NCI-H128 (cell line): ENCODE measurements at regions not wholly inside any gene's neighbourhood (a gene's known extent, or its start where the extent isn't known, plus 50 kb on each side); places are given as distances from the start of the nearest gene placed in this dataset.

Source experiments
- DNase-seq: peaks from one replicate; lab custom pipeline; 2025; ENCODE audit not compliant: unreplicated experiment; lab: John Stamatoyannopoulos, UW

DNA sequence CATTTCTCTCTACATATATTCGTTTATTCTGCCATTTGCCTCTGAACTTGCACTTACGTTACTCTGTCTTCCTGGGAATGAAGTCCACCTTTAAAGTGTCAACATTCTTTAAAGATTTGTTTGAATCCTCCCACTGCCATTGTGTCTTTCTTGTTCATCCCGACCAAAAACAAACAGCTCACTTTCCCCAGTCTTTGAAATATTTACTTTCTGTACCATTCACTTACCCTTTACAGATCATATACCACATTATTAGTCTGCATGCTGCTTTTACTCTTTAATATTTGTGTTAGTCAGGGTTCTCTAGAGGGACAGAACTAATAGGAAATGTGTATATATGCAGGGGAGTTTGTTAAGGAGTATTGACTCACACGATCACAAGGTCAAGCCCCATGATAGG is 176.6 kb upstream of the STARD13 start:
- DNase-seq = no peak

- no peak for DNase-seq
Observed at GRCh38 chr13:33464345-33464744, 178.8 kb upstream of the STARD13 start.

DNA sequence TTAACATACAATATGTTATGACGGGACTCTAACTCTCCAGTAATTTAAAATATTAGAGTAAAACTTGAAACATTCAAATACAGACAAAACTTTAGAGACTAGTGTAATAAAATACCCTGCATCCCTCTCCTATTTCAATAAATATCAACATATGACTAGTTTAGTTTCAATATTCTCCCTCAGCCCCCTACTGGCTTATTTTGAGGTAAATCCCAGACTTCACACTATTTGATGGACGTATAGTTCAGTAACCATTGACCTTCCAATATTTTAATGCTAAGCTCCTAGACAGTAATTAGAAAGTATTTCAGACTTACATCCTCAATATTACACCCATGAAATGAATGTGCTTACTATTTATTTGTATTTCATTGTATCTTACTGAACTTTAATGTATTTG is 180.7 kb upstream of the STARD13 start:
- no peak for DNase-seq

GRCh38 chr13:33467556-33467955 is 182.0 kb upstream of the STARD13 start:
- no peak for DNase-seq

GRCh38 chr13:33471204-33471603 is 185.6 kb upstream of the STARD13 start:
- no peak for DNase-seq

GRCh38 chr13:33472446-33472845 is 186.9 kb upstream of the STARD13 start:
- DNase-seq = no peak

- no peak for DNase-seq
Observed at GRCh38 chr13:33479105-33479504, 193.6 kb upstream of the STARD13 start.

- no peak for DNase-seq
Observed at GRCh38 chr13:33480561-33480960, 195.0 kb upstream of the STARD13 start.

DNA sequence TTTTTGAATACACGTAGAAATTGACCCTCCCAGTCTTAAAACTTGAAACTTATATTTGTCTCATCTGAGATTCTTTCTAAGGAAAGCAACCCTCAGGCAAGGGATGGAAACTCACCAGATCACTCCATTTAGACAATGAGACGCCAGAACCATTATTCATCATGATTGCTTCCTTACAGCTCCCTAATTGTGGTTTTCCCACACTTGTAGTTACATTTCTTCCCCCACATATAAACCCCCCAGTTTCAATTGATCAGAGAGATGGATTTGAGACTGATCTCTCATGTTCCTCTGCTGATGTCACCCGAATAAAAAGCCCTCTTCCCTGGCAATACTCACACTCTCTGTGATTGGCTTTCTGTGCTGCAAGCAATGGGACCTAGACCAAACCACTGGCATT is 197.9 kb upstream of the STARD13 start:
- no peak for DNase-seq

DNA sequence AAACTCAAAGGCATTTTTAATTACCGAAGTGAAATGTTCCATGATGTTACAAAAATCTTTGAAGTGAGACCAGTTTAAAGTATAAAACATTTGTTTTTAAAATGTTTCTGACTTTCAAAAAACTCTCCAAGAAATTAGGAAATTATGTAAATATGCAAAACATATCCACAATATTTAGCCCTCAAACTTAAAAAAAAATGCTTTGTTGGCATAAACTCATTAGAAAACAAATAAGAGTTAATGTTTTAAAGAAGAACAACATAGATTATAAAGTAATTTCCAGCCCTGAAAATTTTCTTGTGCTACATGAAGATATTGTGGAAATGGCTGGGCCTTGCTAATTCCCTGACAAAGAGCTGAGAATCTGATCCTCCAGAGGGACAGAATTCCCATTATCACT is 199.7 kb upstream of the STARD13 start:
- no peak for DNase-seq

- no peak for DNase-seq
Observed at GRCh38 chr13:33487575-33488243, 202.2 kb upstream of the STARD13 start.

DNA sequence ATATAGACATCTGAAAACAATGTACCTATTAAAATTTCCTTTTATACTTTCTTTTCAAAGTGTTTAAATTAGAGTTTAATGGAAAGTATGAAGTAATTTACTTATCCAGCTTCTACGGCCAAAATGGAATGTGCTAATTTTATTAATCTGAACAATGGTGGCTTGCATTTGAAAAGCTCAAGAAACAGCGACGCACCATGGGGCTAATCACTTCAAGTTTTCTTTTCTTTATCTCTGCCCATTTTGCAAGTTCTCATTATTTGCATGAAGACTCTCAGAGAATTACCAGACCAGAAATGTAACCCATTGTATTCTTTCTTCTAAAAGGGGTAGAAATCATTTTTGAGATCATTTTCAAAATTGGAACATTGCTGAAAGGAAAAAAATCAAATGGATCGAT is 204.0 kb upstream of the STARD13 start:
- DNase-seq = no peak

DNA sequence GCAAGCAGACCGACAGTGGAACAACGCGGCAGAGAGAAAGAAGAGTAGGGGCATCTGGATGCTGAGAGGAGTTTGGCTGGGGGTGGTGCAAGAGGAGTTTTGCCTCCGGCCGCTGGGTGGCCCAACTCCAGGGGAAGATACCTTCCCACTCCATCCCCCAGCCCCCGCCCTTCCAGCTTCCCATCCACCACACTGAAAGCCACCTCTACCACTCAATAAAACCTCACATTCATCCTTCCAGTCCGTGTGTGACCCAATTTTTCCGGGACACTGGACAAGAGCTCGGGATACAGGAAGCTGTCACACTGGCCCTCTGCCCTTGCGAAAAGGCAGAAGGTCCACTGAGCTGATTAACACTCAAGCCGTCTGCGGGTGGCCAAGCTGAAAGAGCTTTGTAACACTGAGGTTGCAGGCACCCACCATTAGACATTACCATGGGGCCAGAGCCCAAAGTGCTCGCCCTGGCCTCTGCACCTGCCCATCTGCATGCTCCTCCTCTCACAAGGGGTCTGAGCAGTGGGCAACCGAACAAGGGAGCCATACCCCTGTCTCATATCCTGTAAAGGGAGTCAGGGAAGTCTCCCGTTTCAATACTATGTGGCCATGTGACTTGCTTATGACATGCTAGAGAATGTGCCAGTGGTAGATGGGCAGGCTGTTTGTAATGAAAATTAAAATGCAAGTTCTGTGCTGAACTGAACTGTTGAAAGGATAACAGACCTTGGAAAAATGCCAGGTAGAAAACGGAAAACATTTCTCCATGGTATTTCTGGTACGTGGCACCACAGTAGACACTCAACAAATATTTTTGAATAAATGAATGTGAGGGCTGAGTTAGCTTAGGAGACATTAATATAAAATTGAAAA is 205.1 kb upstream of the STARD13 start:
- no peak for DNase-seq

DNA sequence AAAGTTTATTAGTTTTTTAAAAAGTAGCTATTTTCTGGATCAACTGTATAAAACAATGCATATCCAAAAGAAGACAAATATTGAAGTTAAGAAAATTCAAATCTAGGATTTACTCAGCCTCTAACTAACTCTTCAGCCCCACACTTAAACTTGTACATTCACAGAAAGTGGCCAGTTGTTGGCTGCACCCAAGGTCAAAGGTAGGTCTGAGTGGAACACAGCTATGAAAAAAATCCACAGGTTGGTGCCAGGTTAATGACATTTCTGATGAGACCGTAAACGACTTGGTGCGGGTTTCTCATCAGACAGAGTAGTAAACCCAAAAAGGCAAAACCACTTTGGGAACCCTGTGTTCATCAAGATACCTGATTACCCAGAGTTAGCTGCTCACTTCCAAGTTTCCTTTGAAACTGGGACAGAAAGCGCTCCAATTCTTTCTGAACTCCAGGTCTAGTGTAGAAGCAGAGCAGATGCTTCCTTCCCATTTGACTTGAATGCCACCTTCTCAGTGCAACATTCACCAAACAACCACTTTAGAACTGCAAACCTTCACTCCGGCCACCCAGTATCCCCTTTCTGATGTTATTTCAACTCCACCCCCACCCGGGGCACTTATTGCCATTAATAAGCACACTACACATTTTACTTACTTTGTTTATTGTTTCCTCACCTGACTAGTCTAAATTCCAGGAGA is 208.3 kb upstream of the STARD13 start:
- DNase-seq = no peak

DNA sequence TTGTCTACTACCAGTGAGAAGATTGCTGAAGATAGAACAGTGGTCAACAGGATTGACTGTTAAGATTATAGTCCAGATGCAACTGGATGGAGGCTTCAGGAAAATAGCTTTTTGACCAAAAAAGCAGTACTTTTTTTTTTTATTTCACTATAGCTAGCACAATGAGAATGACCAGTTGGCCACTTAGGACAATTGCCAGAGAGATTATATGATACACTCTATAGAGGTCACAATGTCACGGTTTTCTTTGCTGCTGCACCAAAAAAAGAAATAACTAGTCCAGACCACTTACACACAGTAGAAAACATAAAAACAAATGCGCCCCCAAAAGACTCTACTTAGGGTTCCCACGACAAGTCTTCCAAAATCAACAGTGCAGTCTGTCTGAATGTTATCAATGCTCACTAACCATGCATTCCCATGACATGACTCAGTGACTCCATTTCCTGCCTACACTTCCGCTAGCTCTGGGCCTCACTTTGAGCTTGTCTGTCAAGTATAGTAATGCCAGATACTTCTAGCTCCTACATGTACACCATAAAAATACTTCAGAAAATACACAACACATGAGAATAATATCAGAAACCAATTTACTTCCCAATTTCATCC is 209.1 kb upstream of the STARD13 start:
- no peak for DNase-seq

DNA sequence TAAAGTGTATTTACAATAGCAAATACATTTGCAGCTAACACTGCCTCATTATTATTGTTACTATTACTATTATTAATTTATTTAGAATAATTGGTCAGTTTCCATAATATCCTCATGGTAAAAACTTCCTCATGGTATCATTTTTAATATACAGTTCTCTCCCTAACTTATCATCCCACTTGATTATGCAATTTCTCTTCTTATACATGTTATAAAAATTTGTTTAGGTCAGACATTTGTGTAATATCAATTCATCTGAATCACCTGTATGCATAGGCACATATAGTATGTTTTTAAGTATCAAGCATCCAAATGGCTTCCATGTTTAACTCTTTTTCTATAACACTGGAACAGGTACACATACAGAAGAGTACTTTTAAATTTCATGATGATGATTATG is 210.8 kb upstream of the STARD13 start:
- no peak for DNase-seq

GRCh38 chr13:33497146-33497845 is 211.7 kb upstream of the STARD13 start:
- no peak for DNase-seq

DNA sequence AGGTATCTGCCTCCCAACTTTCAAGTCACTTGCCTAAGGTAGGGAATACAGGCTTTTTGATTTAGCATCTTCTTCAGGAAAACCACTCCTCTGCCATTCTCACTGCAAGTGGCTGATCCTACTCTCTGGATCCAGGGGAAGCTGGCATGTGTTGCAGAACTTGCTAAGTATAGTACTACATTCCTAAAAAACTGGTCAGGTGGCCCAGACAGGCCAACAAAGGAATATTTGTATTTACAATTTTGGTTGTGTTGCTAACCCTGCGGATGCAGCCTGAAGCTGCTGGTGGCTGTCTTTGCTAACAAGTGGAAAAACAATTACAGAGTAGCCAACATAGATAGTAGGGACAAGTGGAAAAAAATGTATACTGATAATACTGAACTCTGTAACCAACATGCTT is 222.5 kb upstream of the STARD13 start:
- no peak for DNase-seq

DNA sequence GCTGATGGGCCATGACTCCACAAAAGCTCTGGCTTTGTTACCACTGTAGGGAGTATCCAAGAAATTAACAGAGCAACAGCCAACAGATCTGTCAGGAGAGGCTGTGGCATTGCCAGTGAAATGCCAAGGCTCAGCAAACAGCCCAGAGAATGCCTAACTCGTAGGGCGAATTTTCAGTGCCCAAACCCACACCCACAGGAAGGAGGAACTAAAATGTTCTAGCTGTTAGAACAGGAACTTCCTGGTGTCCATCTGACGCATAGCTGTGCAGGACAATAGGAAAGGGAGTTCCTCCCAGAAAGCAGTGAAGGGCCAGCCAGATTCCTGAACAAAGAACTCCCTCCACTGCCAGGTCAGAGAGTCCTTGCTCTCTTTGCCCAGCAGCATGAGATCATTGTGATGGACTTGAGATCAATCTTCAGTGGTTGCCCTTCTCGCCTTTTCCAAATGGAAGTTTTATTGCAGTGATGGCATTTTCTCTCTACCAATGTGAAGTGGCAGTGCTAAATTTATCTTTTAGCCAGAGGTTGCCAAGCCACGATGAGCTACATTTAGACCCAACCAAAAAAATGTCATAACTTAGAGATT is 224.2 kb upstream of the STARD13 start:
- no peak for DNase-seq

- DNase-seq = no peak
Observed at GRCh38 chr13:33510350-33510970, 224.9 kb upstream of the STARD13 start.
